ENCODE measurements at regions not wholly inside any gene's neighbourhood (a gene's known extent, or its start where the extent isn't known, plus 50 kb on each side); places are given as distances from the start of the nearest gene placed in this dataset.

DNA sequence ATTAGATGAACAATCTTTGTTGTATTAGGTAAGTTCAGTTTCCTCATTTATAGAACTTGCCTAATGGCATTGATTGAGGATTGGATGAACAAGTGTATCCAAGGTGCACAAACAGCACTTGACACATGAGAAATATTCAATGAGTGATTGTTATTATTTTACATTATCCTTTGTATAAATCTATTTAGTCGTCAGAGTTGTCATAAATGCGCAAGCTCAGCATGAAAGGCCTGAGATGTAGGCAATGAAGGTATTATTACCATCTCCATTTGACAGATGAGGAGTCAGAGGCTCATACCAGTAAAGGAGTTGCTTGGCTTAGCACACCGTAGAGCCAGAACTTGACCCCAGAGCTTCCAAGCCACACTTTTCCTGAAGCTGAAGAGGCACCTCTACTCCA, 291.4 kb downstream of the C1D start:
- TF ChIP-seq POLR2AphosphoS5 (IDR thresholded peaks at IDR 0.05; ENCODE audit: borderline replicate concordance, low read depth, low read length) (no peak), EZH2 (IDR thresholded peaks at IDR 0.05) (no peak)

Measured in SK-N-MC (cell line).